ENCODE measurements at regions not wholly inside any gene's neighbourhood (a gene's known extent, or its start where the extent isn't known, plus 50 kb on each side); places are given as distances from the start of the nearest gene placed in this dataset.

GRCh38 chr12:83980398-83980797 is 932.2 kb downstream of the SLC6A15 start:
- Histone ChIP-seq H3K27ac (replicated peaks) (no peak overlapping the region), H3K27me3 (ENCODE audit: low read depth) (no peaks in the 10 kb centered on the region), H3K9me3 (replicated peaks) (no peaks in the 10 kb centered on the region), H3K4me3 (no peak overlapping the region), H3K4me1 (no peaks in the 10 kb centered on the region), H3K36me3 (no peaks in the 10 kb centered on the region)
- TF ChIP-seq, protein P1, sequence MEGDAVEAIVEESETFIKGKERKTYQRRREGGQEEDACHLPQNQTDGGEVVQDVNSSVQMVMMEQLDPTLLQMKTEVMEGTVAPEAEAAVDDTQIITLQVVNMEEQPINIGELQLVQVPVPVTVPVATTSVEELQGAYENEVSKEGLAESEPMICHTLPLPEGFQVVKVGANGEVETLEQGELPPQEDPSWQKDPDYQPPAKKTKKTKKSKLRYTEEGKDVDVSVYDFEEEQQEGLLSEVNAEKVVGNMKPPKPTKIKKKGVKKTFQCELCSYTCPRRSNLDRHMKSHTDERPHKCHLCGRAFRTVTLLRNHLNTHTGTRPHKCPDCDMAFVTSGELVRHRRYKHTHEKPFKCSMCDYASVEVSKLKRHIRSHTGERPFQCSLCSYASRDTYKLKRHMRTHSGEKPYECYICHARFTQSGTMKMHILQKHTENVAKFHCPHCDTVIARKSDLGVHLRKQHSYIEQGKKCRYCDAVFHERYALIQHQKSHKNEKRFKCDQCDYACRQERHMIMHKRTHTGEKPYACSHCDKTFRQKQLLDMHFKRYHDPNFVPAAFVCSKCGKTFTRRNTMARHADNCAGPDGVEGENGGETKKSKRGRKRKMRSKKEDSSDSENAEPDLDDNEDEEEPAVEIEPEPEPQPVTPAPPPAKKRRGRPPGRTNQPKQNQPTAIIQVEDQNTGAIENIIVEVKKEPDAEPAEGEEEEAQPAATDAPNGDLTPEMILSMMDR (IDR thresholded peaks at IDR 0.05; ENCODE audit: borderline replicate concordance): no peak
- DNase-seq: no peak
- intact Hi-C loops (cut with micrococcal nuclease): no loop called here

DNA sequence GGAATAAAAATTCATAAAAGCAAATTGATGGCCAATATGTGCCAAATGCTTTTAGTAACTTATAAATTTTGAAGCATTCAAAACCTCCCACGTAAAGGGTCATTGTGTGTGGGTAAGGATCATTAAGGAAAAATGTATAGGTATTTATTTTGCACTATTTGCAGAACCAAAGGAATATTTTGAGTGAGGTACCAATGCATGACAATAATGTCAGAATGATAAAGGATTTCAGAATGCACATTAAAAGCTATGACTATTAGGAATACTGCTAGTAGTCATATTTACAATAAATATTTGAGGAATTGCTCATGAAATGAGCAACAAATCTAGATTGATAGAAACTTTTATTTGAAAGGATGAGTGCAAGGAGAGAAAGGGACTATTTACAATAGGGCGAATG is 932.8 kb downstream of the SLC6A15 start:
- no peaks in the 10 kb centered on the region for H3K4me1 ChIP-seq
- H3K36me3 ChIP-seq: no peaks in the 10 kb centered on the region
- TF ChIP-seq, protein P1 (IDR thresholded peaks at IDR 0.05; ENCODE audit: borderline replicate concordance): no peak
- H3K9me3 ChIP-seq (replicated peaks): no peaks in the 10 kb centered on the region
- no peak for DNase-seq
- no peak overlapping the region for H3K27ac ChIP-seq (replicated peaks)
- no peak overlapping the region for H3K4me3 ChIP-seq
- no peaks in the 10 kb centered on the region for H3K27me3 ChIP-seq (ENCODE audit: low read depth)
- intact Hi-C loops (cut with micrococcal nuclease): no loop called here

DNA sequence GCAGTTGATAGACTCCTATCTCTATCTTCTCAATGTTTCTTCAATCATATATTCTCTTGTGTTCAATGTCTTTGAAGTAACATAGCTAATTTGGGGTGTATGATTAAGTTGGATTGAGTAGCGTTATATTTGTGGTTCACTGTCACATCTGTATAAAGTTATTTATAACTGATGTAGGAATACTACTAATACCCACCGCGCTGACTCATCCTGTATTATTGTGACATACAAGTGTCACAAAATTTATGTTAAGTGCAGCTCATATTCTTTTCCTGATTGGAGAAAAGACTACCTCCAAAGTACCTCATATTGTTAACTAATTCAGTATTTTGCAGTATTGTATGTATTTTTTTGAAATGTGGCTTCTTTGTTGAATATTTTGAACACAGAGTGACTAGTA is 940.8 kb downstream of the SLC6A15 start:
- Histone ChIP-seq H3K27ac (replicated peaks) (no peak overlapping the region), H3K9me3 (replicated peaks) (no peaks in the 10 kb centered on the region), H3K36me3 (no peaks in the 10 kb centered on the region), H3K27me3 (ENCODE audit: low read depth) (no peaks in the 10 kb centered on the region), H3K4me3 (no peak overlapping the region), H3K4me1 (no peaks in the 10 kb centered on the region)
- no peak for DNase-seq
- intact Hi-C loops (cut with micrococcal nuclease): no loop called here
- TF ChIP-seq, protein P1 (IDR thresholded peaks at IDR 0.05; ENCODE audit: borderline replicate concordance): no peak

DNA sequence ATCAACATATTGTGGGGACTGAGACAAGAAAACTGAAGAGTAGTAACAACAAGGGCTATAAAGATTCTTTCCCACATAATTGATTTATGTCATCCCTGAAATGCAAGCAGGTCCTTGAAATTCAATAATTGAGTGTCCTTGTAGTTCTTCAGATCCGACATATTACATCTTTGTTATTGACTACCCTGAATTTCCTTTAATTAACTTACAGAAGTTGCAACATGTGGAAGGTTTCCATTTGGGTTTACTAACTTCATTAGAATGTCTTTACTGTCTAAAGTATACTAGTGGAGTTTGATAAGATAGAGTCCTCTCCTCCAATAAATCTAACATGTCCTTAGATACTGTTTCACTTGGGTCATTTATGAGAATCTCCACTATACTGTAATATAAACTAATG is 951.8 kb downstream of the SLC6A15 start:
- no peaks in the 10 kb centered on the region for H3K4me1 ChIP-seq
- H3K4me3 ChIP-seq: no peak overlapping the region
- no peaks in the 10 kb centered on the region for H3K9me3 ChIP-seq (replicated peaks)
- no peak for DNase-seq
- TF ChIP-seq, protein P1 (IDR thresholded peaks at IDR 0.05; ENCODE audit: borderline replicate concordance): no peak
- no peaks in the 10 kb centered on the region for H3K36me3 ChIP-seq
- intact Hi-C loops (cut with micrococcal nuclease): no loop called here
- no peaks in the 10 kb centered on the region for H3K27me3 ChIP-seq (ENCODE audit: low read depth)
- no peak overlapping the region for H3K27ac ChIP-seq (replicated peaks)

DNA sequence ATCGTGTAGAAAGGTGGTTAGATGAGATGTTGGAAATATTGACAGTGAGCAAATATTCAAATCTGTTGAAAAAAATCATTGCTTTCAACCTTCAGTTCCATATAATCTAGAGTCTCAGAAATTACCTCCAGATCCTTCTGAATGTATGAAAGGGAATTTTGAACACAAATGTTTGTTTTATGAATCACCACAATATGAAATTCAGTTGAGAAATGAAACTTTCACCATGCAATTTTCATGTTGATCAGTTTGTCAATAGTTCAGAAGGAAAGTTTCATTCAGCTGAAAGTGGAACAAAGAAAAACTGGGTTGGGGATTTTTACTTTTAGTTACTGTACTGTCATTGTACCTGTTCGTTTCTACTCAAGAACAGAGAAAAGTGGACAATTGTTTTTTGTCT is 953.6 kb downstream of the SLC6A15 start:
- intact Hi-C loops (cut with micrococcal nuclease): no loop called here
- no peaks in the 10 kb centered on the region for H3K4me1 ChIP-seq
- H3K9me3 ChIP-seq (replicated peaks): no peaks in the 10 kb centered on the region
- H3K36me3 ChIP-seq: no peaks in the 10 kb centered on the region
- H3K4me3 ChIP-seq: no peak overlapping the region
- TF ChIP-seq, protein P1 (IDR thresholded peaks at IDR 0.05; ENCODE audit: borderline replicate concordance): no peak
- no peak for DNase-seq
- H3K27me3 ChIP-seq (ENCODE audit: low read depth): no peaks in the 10 kb centered on the region
- H3K27ac ChIP-seq (replicated peaks): no peak overlapping the region
